Loucy (cell line): ENCODE measurements at regions not wholly inside any gene's neighbourhood (a gene's known extent, or its start where the extent isn't known, plus 50 kb on each side); places are given as distances from the start of the nearest gene placed in this dataset.

Experiments used
- CTCF ChIP-seq: fragments of 200-600 bp; sonication (generic); conservative IDR thresholded peaks from 2 replicates; pipeline ENCODE4 v1.5.1; 2014; ENCODE audit warnings: mild to moderate bottlenecking, antibody characterized with exemption, low read length
- EZH2phosphoT487 ChIP-seq: fragments of 200-600 bp; IDR thresholded peaks from 2 replicates; pipeline ENCODE4 v1.6.1; 2018; ENCODE audit warnings: antibody characterized with exemption, mild to moderate bottlenecking, moderate library complexity, borderline replicate concordance

GRCh38 chr11:106551744-106552673 is 466.3 kb downstream of the GUCY1A2 start:
- no peak for TF ChIP-seq CTCF
- TF ChIP-seq EZH2phosphoT487, result no peak
